ENCODE measurements at regions not wholly inside any gene's neighbourhood (a gene's known extent, or its start where the extent isn't known, plus 50 kb on each side); places are given as distances from the start of the nearest gene placed in this dataset.

DNA sequence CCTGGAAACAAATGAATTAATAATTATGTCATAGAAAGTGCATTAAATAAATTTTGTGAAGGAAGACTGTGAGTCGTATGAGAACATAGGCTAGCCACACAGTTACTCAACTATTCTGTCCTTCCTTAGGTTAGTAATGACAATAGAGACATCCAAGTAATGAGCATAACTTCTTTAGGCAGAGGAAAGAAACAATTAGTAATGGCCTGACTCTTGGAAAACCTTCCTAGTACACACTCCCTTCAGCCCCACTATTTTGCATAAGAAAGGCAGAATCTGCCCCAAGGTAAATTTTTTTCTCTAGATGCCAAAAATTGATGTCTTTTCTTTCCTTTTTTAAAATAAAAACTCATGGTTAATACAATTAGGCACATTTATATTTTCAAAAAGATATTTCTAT lies 1619.0 kb upstream of the WWC1 start:
- no peak overlapping the region for H3K27ac ChIP-seq
- TF ChIP-seq, protein P1, sequence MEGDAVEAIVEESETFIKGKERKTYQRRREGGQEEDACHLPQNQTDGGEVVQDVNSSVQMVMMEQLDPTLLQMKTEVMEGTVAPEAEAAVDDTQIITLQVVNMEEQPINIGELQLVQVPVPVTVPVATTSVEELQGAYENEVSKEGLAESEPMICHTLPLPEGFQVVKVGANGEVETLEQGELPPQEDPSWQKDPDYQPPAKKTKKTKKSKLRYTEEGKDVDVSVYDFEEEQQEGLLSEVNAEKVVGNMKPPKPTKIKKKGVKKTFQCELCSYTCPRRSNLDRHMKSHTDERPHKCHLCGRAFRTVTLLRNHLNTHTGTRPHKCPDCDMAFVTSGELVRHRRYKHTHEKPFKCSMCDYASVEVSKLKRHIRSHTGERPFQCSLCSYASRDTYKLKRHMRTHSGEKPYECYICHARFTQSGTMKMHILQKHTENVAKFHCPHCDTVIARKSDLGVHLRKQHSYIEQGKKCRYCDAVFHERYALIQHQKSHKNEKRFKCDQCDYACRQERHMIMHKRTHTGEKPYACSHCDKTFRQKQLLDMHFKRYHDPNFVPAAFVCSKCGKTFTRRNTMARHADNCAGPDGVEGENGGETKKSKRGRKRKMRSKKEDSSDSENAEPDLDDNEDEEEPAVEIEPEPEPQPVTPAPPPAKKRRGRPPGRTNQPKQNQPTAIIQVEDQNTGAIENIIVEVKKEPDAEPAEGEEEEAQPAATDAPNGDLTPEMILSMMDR (IDR thresholded peaks at IDR 0.05) = no peak
- no peak for TF ChIP-seq ZFX (IDR thresholded peaks at IDR 0.05; ENCODE audit: borderline replicate concordance)

DNA sequence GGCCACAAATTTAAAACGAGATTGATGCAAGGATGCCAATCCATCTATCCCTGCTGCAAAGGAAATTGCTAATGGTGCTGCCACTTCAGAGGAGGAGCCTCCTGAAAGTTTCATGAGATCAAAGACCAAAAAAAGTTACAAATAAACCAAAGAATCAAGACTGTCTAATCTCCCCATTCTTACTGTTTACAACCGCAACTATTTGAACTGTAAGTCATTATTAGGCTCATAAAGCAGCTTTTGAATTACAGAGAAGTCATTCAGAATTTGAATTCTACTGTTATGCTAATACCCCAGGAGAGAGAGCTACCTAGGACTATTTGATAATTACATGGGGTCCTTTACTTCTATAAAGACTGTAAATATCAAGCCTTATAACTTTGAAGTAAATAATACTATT lies 1613.6 kb upstream of the WWC1 start:
- TF ChIP-seq ZFX (IDR thresholded peaks at IDR 0.05; ENCODE audit: borderline replicate concordance) = no peak
- TF ChIP-seq, protein P1 (IDR thresholded peaks at IDR 0.05) = no peak

GRCh38 chr5:166679331-166679730 lies 1612.1 kb upstream of the WWC1 start:
- no peak for TF ChIP-seq ZFX (IDR thresholded peaks at IDR 0.05; ENCODE audit: borderline replicate concordance)
- TF ChIP-seq, protein P1 (IDR thresholded peaks at IDR 0.05) = no peak
- H3K27ac ChIP-seq = no peak overlapping the region

More for the DNA sequence above, 1613.6 kb upstream of the WWC1 start:
- H3K27ac ChIP-seq = no peak overlapping the region

GRCh38 chr5:166695326-166695725 lies 1596.1 kb upstream of the WWC1 start:
- no peak for TF ChIP-seq ZFX (IDR thresholded peaks at IDR 0.05; ENCODE audit: borderline replicate concordance)
- TF ChIP-seq, protein P1 (IDR thresholded peaks at IDR 0.05) = no peak
- no peak overlapping the region for H3K27ac ChIP-seq

- TF ChIP-seq, protein P1 (IDR thresholded peaks at IDR 0.05) = no peak
- no peak for TF ChIP-seq ZFX (IDR thresholded peaks at IDR 0.05; ENCODE audit: borderline replicate concordance)
- H3K27ac ChIP-seq = no peak overlapping the region
Observed at GRCh38 chr5:166708291-166708690, 1583.2 kb upstream of the WWC1 start.

GRCh38 chr5:166709691-166710090 lies 1581.8 kb upstream of the WWC1 start:
- no peak for TF ChIP-seq ZFX (IDR thresholded peaks at IDR 0.05; ENCODE audit: borderline replicate concordance)
- TF ChIP-seq, protein P1 (IDR thresholded peaks at IDR 0.05) = no peak
- H3K27ac ChIP-seq = no peak overlapping the region

- no peak for TF ChIP-seq ZFX (IDR thresholded peaks at IDR 0.05; ENCODE audit: borderline replicate concordance)
- TF ChIP-seq, protein P1 (IDR thresholded peaks at IDR 0.05) = no peak
- no peak overlapping the region for H3K27ac ChIP-seq
Observed at GRCh38 chr5:166710271-166710670, 1581.2 kb upstream of the WWC1 start.
